CD4-positive, alpha-beta T cell treated with Interferon gamma for 1 hour (primary cell): ENCODE measurements at regions not wholly inside any gene's neighbourhood (a gene's known extent, or its start where the extent isn't known, plus 50 kb on each side); places are given as distances from the start of the nearest gene placed in this dataset.
A peak's percentile ranks its signal among the peaks of the same experiment; 100 is the strongest.

Source experiments
- DNase-seq: peaks from one replicate; pipeline ENCODE4 v3.0.0-alpha.2; 2020

- no peak for DNase-seq
These were observed 129.1 kb upstream of the HTR2A start for GRCh38 chr13:47025791-47026447.

GRCh38 chr13:47019977-47020376, 123.1 kb upstream of the HTR2A start:
- no peak for DNase-seq

GRCh38 chr13:47017476-47017875, 120.6 kb upstream of the HTR2A start:
- DNase-seq: no peak

- no peak for DNase-seq
These were observed 111.5 kb upstream of the HTR2A start for GRCh38 chr13:47008318-47008717.

GRCh38 chr13:47005756-47006414, 109.0 kb upstream of the HTR2A start:
- DNase-seq: no peak

- DNase-seq: no peak
These were observed 107.7 kb upstream of the HTR2A start for GRCh38 chr13:47004540-47004939.

- no peak for DNase-seq
These were observed 107.2 kb upstream of the HTR2A start for GRCh38 chr13:47004027-47004426.

- DNase-seq: no peak
These were observed 103.3 kb upstream of the HTR2A start for GRCh38 chr13:47000165-47000564.

GRCh38 chr13:46996316-46997030, 99.6 kb upstream of the HTR2A start:
- DNase-seq: no peak

GRCh38 chr13:46995874-46996273, 99.0 kb upstream of the HTR2A start:
- no peak for DNase-seq

GRCh38 chr13:46994492-46994891, 97.6 kb upstream of the HTR2A start:
- DNase-seq: no peak

- no peak for DNase-seq
These were observed 95.6 kb upstream of the HTR2A start for GRCh38 chr13:46992383-46992952.

GRCh38 chr13:46983881-46984280, 87.0 kb upstream of the HTR2A start:
- no peak for DNase-seq

- DNase-seq: peak; percentile 28
These were observed 86.2 kb upstream of the HTR2A start for GRCh38 chr13:46982856-46983582.

GRCh38 chr13:46975173-46975572, 78.3 kb upstream of the HTR2A start:
- DNase-seq: no peak

- DNase-seq: no peak
These were observed 71.6 kb upstream of the HTR2A start for GRCh38 chr13:46968450-46968849.

GRCh38 chr13:46964789-46965527, 68.1 kb upstream of the HTR2A start:
- DNase-seq: no peak

GRCh38 chr13:46963904-46964303, 67.1 kb upstream of the HTR2A start:
- DNase-seq: no peak

GRCh38 chr13:46962281-46962941, 65.6 kb upstream of the HTR2A start:
- DNase-seq: no peak

- DNase-seq: peak; percentile 8
These were observed 64.9 kb upstream of the HTR2A start for GRCh38 chr13:46961719-46962118.

GRCh38 chr13:46953941-46954340, 57.1 kb upstream of the HTR2A start:
- DNase-seq: no peak

GRCh38 chr13:46953331-46953730, 56.5 kb upstream of the HTR2A start:
- DNase-seq: no peak
